Hepatocyte (in vitro differentiated cells): ENCODE measurements at regions not wholly inside any gene's neighbourhood (a gene's known extent, or its start where the extent isn't known, plus 50 kb on each side); places are given as distances from the start of the nearest gene placed in this dataset.

ENCODE experiments used
- DNase-seq: peaks from one replicate; pipeline ENCODE4 v3.0.0-alpha.2; 2016; ENCODE audit warnings: low spot score
- H2AFZ ChIP-seq: fragments of 200-600 bp; sonication (generic); 2 replicates; pipeline ENCODE4 v1.6.0; 2016; ENCODE audit warnings: antibody characterized with exemption, mild to moderate bottlenecking
- H3K27ac ChIP-seq: fragments of 200-600 bp; sonication (generic); 2 replicates; pipeline ENCODE4 v1.5.1; 2016; ENCODE audit warnings: mild to moderate bottlenecking
- H3K27me3 ChIP-seq: fragments of 200-600 bp; sonication (generic); 2 replicates; pipeline ENCODE4 v1.6.1; 2016
- H3K36me3 ChIP-seq: fragments of 200-600 bp; sonication (generic); replicated peaks from 2 replicates; pipeline ENCODE4 v1.5.1; 2016; ENCODE audit warnings: low read depth; ENCODE audit not compliant: insufficient read depth
- H3K4me1 ChIP-seq: fragments of 200-600 bp; sonication (generic); 2 replicates; pipeline ENCODE4 v1.5.1; 2016; ENCODE audit warnings: mild to moderate bottlenecking, moderate library complexity; ENCODE audit not compliant: insufficient read depth
- H3K4me2 ChIP-seq: fragments of 200-600 bp; sonication (generic); 2 replicates; pipeline ENCODE4 v1.6.0; 2016
- H3K4me3 ChIP-seq: fragments of 200-600 bp; sonication (generic); 2 replicates; pipeline ENCODE4 v1.5.1; 2016; ENCODE audit warnings: mild to moderate bottlenecking
- H3K79me2 ChIP-seq: fragments of 200-600 bp; sonication (generic); 2 replicates; pipeline ENCODE4 v1.6.0; 2017; ENCODE audit warnings: mild to moderate bottlenecking
- H3K9me2 ChIP-seq: fragments of 200-600 bp; sonication (generic); replicated peaks from 2 replicates; pipeline ENCODE4 v1.6.0; 2017; ENCODE audit warnings: mild to moderate bottlenecking; ENCODE audit not compliant: insufficient read depth
- H3K9me3 ChIP-seq: fragments of 200-600 bp; sonication (generic); 2 replicates; pipeline ENCODE4 v1.5.1; 2016; ENCODE audit warnings: low read depth, mild to moderate bottlenecking
- H4K20me1 ChIP-seq: fragments of 200-600 bp; sonication (generic); 2 replicates; pipeline ENCODE4 v1.6.0; 2016; ENCODE audit warnings: mild to moderate bottlenecking; ENCODE audit not compliant: insufficient read depth, poor library complexity, severe bottlenecking
- EZH2 ChIP-seq: fragments of 200-600 bp; sonication (generic); IDR thresholded peaks from 2 replicates; pipeline ENCODE4 v1.6.1; 2016; ENCODE audit warnings: antibody characterized with exemption, mild to moderate bottlenecking, borderline replicate concordance
- EZH2phosphoT487 ChIP-seq: fragments of 200-600 bp; sonication (generic); IDR thresholded peaks from one replicate; pipeline ENCODE4 v1.6.1; 2018; ENCODE audit warnings: antibody characterized with exemption, mild to moderate bottlenecking, low read depth, moderate library complexity; ENCODE audit not compliant: unreplicated experiment, severe bottlenecking
- WGBS: methylation state at CpG from one replicate; pipeline ENCODE4 v1.1.6; 2016; ENCODE audit warnings: low lambda C conversion rate; ENCODE audit errors: missing lambda C conversion rate; 5-methylcytosine and 5-hydroxymethylcytosine counted together
- TF ChIP-seq, protein P1 (sequence below): fragments of 200-600 bp; sonication (generic); IDR thresholded peaks from 2 replicates; pipeline ENCODE4 v1.5.1; 2016; ENCODE audit warnings: antibody characterized with exemption, mild to moderate bottlenecking; ENCODE audit not compliant: poor library complexity

DNA sequence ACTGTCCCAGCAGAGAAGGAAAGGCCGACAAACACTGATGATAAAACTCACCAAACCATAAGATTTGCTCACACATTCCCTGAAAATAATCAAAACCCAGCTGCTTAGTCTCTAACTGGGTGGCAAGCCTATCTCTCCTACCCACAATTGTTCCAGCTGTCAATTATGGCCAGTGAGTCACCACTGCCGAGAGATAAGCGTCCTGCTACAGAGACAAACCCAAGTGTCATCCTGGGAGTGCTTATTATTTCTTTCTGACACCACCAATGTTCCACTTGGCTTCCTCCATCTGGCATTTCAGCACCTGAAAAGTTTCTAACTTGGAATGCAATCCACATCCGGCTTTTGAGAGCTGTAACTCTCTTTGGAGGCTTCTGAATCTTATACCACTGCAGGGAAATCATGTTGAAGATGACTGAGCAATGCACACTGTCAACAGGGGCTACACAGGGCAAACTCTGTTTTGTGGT is 51.5 kb upstream of the VAV3 start:
- Histone ChIP-seq H2AFZ (no peak overlapping the region), H3K4me3 (no peak overlapping the region), H4K20me1 (no peaks in the 10 kb centered on the region), H3K27me3 (no peaks in the 10 kb centered on the region), H3K79me2 (no peaks in the 10 kb centered on the region), H3K4me2 (no peak overlapping the region), H3K9me2 (no peaks in the 10 kb centered on the region), H3K27ac (no peak overlapping the region), H3K4me1 (no peaks in the 10 kb centered on the region), H3K36me3 (no peaks in the 10 kb centered on the region), H3K9me3 (no peaks in the 10 kb centered on the region)
- WGBS = 25% methylated on average over 4 of the region's 4 CpGs
- no peak for TF ChIP-seq EZH2
- TF ChIP-seq, protein P1, sequence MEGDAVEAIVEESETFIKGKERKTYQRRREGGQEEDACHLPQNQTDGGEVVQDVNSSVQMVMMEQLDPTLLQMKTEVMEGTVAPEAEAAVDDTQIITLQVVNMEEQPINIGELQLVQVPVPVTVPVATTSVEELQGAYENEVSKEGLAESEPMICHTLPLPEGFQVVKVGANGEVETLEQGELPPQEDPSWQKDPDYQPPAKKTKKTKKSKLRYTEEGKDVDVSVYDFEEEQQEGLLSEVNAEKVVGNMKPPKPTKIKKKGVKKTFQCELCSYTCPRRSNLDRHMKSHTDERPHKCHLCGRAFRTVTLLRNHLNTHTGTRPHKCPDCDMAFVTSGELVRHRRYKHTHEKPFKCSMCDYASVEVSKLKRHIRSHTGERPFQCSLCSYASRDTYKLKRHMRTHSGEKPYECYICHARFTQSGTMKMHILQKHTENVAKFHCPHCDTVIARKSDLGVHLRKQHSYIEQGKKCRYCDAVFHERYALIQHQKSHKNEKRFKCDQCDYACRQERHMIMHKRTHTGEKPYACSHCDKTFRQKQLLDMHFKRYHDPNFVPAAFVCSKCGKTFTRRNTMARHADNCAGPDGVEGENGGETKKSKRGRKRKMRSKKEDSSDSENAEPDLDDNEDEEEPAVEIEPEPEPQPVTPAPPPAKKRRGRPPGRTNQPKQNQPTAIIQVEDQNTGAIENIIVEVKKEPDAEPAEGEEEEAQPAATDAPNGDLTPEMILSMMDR = no peak
- no peak for TF ChIP-seq EZH2phosphoT487
- peak; percentile 52 for DNase-seq
